NCI-H82 (cell line): ENCODE measurements at regions not wholly inside any gene's neighbourhood (a gene's known extent, or its start where the extent isn't known, plus 50 kb on each side); places are given as distances from the start of the nearest gene placed in this dataset.
A peak's percentile ranks its signal among the peaks of the same experiment; 100 is the strongest.
"Not testable (repeated sequence)": the region's sequence is repeated elsewhere in the genome, so short reads cannot be mapped to it uniquely, and the experiment has no call there.

ENCODE experiments used
- DNase-seq: peaks from one replicate; lab custom pipeline; 2025; lab: John Stamatoyannopoulos, UW

GRCh38 chr1:229154811-229155210, 116.1 kb upstream of the RAB4A start:
- DNase-seq: no peak

- DNase-seq: no peak
Observed at GRCh38 chr1:229155472-229155871, 115.4 kb upstream of the RAB4A start.

- peak; percentile 61 for DNase-seq
Observed at GRCh38 chr1:229156872-229157271, 114.0 kb upstream of the RAB4A start.

- DNase-seq: no peak
Observed at GRCh38 chr1:229157480-229157879, 113.4 kb upstream of the RAB4A start.

GRCh38 chr1:229158341-229158921, 112.5 kb upstream of the RAB4A start:
- no peak for DNase-seq

GRCh38 chr1:229158927-229159326, 112.0 kb upstream of the RAB4A start:
- no peak for DNase-seq

GRCh38 chr1:229159668-229160544, 111.0 kb upstream of the RAB4A start:
- peak; percentile 27 for DNase-seq

- DNase-seq: peak; percentile 29
Observed at GRCh38 chr1:229161740-229162139, 109.2 kb upstream of the RAB4A start.

GRCh38 chr1:229162825-229163515, 107.9 kb upstream of the RAB4A start:
- DNase-seq: peak; percentile 64

GRCh38 chr1:229164348-229164747, 106.6 kb upstream of the RAB4A start:
- no peak for DNase-seq

GRCh38 chr1:229164836-229165735, 105.8 kb upstream of the RAB4A start:
- no peak for DNase-seq

- peak; percentile 98 for DNase-seq
Observed at GRCh38 chr1:229167318-229167717, 103.6 kb upstream of the RAB4A start.

GRCh38 chr1:229169399-229169798, 101.5 kb upstream of the RAB4A start:
- peak; percentile 59 for DNase-seq

GRCh38 chr1:229170274-229170673, 100.6 kb upstream of the RAB4A start:
- DNase-seq: no peak

GRCh38 chr1:229170778-229171505, 100.0 kb upstream of the RAB4A start:
- DNase-seq: peak; percentile 79

GRCh38 chr1:229171934-229172333, 99.0 kb upstream of the RAB4A start:
- peak; percentile 18 for DNase-seq

- not testable (repeated sequence) for DNase-seq
Observed at GRCh38 chr1:229173491-229174476, 97.1 kb upstream of the RAB4A start.

- DNase-seq: not testable (repeated sequence)
Observed at GRCh38 chr1:229175297-229175696, 95.6 kb upstream of the RAB4A start.

GRCh38 chr1:229176457-229176856, 94.5 kb upstream of the RAB4A start:
- DNase-seq: not testable (repeated sequence)

GRCh38 chr1:229180161-229180560, 90.8 kb upstream of the RAB4A start:
- no peak for DNase-seq
